OCI-LY7 (cell line): ENCODE measurements at regions not wholly inside any gene's neighbourhood (a gene's known extent, or its start where the extent isn't known, plus 50 kb on each side); places are given as distances from the start of the nearest gene placed in this dataset.

Experiments
- EZH2phosphoT487 ChIP-seq: fragments of 200-600 bp; sonication (generic); IDR thresholded peaks from 2 replicates; pipeline ENCODE4 v1.6.1; 2018; ENCODE audit warnings: low read depth, borderline replicate concordance, mild to moderate bottlenecking, mixed run types, antibody characterized with exemption, low read length, moderate library complexity, mixed read lengths
- TF ChIP-seq, protein P1 (sequence below): fragments of 200-600 bp; sonication (generic); conservative IDR thresholded peaks from 2 replicates; pipeline ENCODE4 v1.5.1; 2014; ENCODE audit warnings: mild to moderate bottlenecking, antibody characterized with exemption, low read length, moderate library complexity, mixed read lengths

DNA sequence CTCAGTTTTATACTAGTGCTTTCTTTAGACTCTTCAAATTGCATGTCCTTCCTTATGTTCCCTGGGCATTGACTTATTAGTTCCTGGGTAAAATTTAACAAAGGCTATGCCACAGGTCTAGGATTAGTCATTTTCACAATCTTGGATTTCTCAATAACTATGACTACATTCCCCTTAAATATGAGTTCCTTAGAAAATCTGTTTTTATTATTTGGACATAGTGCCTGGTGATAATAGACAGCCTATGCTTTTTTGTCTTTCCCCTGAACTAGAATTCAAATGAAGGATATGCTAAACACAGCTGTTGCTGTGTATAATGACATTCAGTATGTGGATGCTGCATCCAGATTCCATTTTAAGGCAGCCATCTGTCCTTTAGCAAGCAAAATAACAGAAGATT, 1252.8 kb upstream of the GJE1 start:
- TF ChIP-seq, protein P1, sequence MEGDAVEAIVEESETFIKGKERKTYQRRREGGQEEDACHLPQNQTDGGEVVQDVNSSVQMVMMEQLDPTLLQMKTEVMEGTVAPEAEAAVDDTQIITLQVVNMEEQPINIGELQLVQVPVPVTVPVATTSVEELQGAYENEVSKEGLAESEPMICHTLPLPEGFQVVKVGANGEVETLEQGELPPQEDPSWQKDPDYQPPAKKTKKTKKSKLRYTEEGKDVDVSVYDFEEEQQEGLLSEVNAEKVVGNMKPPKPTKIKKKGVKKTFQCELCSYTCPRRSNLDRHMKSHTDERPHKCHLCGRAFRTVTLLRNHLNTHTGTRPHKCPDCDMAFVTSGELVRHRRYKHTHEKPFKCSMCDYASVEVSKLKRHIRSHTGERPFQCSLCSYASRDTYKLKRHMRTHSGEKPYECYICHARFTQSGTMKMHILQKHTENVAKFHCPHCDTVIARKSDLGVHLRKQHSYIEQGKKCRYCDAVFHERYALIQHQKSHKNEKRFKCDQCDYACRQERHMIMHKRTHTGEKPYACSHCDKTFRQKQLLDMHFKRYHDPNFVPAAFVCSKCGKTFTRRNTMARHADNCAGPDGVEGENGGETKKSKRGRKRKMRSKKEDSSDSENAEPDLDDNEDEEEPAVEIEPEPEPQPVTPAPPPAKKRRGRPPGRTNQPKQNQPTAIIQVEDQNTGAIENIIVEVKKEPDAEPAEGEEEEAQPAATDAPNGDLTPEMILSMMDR = no peak
- TF ChIP-seq EZH2phosphoT487 = no peak
